HG02852 (cell line): ENCODE measurements at regions not wholly inside any gene's neighbourhood (a gene's known extent, or its start where the extent isn't known, plus 50 kb on each side); places are given as distances from the start of the nearest gene placed in this dataset.
"Not testable (repeated sequence)": the region's sequence is repeated elsewhere in the genome, so short reads cannot be mapped to it uniquely, and the experiment has no call there.

Experiments
- ATAC-seq: cut with Tn5 transposase; IDR thresholded peaks from one replicate; pipeline ENCODE4 v1.9.1; 2021; ENCODE audit warnings: mild to moderate bottlenecking, moderate library complexity; ENCODE audit not compliant: unreplicated experiment

GRCh38 chr11:34830648-34831047 is 85.5 kb downstream of the APIP start:
- no peak for ATAC-seq

DNA sequence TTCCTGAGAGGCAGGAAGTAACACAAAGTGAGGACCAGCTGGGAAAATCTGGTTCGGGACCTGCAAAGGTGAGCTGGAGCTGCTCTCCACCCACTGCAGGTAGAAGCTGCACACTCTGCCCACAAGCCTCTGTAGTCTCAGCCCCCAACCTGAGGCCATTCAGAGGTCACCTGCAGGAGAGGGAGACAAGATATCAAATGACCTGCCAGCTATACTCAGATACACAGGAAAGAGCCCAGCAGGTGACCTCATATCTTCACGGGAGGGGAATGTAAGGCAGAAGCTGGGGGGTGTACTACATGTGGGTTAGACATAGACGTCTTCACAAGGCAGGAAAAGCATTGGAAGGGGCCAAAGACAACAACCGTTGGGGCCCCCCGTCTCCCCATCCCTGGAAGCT is 86.1 kb downstream of the APIP start:
- ATAC-seq = no peak

DNA sequence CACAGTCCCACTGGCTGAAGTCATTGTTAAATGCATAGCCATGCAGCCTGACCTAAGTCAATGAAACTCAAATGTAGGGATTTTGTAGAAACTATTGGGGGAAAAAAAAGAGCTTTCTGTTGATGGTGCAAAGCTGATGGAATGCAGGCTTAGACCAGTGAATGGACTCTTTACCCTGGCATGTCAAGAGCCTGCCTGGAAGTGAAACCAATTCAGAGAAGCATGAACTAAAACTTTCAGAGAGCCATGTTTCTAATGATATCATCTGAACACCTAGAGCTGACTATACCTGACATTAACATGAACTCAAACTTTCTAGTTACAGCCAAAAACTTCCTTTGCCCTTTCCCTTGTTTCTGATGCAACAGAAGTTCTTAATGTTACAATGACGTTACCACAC is 89.0 kb downstream of the APIP start:
- ATAC-seq = peak; percentile 75

GRCh38 chr11:34826384-34826726 is 89.8 kb downstream of the APIP start:
- ATAC-seq = no peak

DNA sequence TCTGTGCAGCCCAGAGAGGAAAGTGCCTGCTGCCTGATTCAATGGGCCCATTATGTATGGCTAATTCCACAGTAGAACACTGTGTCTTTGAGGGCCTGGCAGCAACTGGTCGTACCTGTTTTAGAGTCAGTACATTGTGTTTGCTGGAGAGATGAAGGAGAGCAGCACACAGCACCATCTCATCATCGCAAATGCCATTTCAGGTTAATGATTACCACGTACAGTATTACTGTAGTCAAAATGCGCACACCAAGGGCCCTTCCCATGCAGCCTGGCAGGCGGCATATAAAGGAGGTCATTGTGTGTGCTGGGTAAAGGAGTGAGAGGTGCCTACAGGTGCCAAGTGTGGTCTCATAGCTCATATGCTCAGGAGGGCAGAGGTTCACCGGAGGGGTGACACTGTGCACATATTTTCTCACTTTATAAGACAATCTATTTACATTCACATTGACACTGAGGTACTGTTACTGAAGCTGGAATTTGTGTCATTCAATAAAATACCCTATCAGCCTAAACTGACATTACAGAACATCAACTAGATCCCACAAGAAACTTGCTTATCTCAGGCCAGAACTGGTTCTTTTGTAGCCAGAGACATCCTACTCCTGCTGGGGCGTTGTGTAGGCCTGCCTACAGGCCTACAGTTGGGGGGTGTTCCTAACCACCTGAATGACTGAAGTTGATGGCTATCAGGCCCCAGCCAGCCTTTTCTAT is 90.4 kb downstream of the APIP start:
- ATAC-seq = no peak

DNA sequence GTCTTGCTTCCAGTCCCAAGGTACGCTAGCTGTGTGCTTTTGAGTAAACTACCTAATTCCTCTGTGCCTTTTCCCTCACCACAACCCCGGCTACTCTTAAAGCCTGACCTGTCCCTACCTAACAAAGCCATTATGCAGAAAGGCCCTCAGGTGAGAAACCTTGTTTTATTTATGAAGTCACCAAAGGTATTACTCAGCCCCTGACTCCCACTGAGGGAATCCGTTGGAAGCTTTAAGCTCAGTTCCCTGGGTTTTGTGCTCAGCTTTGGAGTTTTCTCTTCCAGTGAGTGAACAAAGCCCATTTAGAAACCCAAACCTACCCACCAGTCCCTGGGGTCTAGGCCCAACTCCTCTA is 90.9 kb downstream of the APIP start:
- no peak for ATAC-seq

DNA sequence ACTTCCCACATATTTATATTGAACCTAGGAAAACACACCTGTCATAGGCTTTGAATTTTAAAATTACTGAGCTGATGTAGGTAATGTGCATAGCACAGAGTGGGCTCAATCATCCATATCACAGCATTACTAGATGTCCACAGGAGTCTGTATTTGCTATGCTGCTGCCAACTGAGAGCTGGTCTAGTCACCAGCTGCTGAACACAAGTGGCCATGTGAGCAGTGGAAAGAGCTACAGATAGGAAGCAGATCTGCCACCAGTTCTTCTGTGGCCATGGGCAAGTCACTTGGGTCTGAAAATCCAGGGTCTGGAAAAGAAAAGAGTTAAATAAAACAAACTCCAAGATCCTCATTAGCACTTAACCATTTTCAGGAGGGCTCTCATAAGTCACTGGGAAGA is 91.8 kb downstream of the APIP start:
- ATAC-seq = no peak

DNA sequence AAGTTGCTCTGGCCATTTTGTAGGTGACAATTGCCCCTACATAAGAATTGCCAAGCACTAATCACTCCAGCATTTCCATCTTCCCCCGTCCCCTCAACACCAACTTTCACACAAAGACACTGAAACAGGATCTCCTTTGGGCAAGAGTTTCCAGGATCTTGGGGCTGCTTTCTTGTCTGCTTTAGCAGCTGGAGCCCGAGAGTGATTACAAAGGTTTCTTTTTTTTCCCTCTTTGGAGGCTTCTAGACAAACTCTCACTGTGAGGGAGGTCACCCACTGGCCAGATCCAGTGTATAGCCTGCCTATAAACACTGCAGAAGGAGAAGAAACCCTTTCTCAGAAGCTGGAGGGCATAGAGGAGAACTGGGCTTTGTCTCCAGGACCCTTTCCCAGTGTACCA is 92.5 kb downstream of the APIP start:
- ATAC-seq = no peak

GRCh38 chr11:34823197-34823596 is 93.0 kb downstream of the APIP start:
- no peak for ATAC-seq

DNA sequence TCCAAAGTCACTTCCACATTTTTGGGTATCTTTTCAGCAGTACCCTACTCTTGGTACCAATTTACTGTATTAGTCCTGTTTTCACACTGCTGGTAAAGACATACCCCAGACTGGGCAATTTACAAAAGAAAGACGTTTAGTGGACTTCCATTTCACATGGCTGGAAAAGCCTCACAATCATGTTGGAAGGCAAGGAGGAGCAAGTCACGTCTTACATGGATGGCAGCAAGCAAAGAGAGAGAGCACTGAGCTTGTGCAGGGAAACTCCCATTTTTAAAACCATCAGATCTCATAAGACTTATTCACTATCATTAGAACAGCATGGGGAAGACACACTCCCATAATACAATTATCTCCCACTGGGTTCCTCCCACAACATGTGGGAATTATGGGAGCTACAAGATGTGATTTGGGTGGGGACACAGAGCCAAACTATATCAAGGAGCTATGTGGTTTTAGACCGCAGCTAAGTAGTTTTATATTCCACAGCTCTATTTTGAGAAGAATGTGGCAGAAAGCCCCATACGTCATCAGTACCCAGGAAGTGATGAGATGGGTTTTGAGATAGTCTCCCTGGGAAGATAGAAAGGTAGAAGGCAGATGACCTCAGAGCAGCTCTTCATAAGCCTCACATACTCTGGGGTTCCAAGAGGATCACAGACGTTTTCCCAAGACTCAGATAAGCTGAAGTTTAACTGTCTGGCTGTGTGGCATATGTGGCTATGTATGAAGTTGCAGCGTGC is 96.3 kb downstream of the APIP start:
- no peak for ATAC-seq

DNA sequence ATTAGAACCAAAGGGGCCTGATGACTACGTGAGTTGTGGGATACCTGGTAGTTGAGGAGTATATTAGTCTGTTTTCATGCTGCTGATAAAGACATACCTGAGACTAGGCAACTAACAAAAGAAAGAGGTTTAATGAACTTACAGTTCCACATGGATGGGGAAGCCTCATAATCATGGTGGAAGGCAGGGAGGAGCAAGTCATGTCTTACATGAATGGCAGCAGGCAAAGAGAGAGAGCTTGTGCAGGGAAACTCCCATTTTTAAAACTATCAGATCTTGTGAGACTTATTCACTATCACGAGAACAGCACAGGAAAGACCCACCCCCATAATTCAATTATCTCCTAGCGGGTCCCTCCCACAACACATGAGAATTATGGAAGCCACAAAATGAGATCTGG is 98.4 kb downstream of the APIP start:
- ATAC-seq = not testable (repeated sequence)

DNA sequence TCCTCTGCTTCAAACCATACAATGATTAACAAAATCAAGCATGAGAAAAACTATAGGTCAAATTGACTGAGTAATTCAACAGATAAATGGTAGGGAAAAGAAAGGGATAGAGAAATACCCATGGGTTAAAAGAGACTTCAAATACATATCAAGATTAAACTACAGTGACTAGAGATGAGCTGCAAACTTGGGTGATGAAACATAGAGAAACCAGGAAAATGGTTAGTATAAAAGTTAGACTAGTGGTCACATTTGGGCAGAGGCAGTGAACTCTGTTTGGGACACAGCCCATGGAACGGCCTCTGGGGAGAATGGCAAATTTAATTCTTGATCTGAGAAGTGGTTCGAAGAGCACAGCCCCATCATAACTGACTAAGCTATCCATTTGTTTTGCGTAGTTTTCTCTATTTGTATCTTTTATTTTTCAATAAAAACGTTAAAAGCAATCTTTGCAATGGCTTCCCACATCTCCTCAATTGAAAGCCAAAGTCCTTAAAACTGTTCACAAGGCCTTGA is 99.4 kb downstream of the APIP start:
- ATAC-seq = no peak

- ATAC-seq = no peak
Measured at GRCh38 chr11:34812905-34813576, 103.1 kb downstream of the APIP start.

- ATAC-seq = no peak
Measured at GRCh38 chr11:34811858-34812257, 104.3 kb downstream of the APIP start.

GRCh38 chr11:34810107-34810562 is 106.0 kb downstream of the APIP start:
- no peak for ATAC-seq

DNA sequence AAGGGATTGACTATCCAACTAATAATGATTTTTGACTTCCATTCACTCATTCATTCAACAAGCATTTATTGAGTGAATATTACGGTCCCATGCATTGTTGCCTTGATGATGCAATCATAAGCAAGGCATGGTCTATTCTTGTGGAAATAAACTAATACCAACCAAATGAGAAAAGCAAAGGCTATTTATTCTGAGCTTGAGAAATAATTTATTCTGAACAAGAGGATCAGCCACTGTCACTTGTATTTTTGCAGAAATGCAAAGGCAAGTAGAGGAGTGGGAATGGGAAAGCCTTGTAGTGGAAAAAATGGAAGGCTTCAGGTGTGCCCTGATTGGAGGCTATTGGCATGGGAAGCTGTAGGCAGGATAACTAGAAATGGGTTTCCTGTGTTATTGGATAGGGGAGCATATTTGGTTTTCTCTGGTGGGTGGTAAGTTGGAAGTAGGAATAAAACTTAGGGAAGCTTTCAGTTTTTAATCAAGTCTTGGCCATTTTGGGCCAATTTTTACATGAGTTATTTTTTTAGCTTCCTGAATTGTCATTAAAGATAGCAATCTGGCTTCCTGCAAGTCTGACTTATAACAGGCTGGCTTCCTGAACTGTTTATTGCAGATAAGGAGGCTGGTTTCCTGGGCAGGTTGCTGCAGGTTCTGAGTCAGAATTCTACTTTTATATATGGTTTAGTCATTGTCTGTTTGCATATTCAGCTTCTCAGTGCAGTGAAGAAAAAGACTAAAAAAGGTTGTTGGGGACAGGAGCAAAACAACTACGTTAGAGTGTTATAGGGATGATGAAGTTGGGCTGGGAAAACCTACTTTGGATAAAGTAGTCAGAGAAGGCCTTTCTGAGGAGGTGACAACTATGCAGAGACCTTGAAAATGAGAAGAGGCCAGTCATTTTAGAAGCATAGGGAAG is 106.7 kb downstream of the APIP start:
- no peak for ATAC-seq

GRCh38 chr11:34806875-34807274 is 109.3 kb downstream of the APIP start:
- ATAC-seq = no peak

DNA sequence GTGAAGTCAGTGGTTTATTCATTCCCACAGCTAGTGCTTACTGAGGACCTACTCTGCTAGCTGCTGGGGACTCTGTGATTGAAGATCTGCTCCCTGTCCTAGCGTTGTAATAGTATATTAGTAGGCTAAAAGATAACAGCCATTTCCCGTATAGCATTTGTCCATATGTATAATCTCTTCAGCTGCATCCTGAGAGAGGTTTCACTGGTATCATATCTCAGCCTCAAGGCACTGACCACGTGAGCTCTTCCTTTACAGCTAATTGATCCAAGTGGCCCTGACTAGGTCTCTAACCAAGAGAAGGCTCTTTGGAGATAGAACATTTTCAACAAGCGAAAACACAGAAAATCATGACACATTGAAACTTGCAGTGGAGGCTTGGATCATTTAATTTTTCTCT is 110.2 kb downstream of the APIP start:
- no peak for ATAC-seq

DNA sequence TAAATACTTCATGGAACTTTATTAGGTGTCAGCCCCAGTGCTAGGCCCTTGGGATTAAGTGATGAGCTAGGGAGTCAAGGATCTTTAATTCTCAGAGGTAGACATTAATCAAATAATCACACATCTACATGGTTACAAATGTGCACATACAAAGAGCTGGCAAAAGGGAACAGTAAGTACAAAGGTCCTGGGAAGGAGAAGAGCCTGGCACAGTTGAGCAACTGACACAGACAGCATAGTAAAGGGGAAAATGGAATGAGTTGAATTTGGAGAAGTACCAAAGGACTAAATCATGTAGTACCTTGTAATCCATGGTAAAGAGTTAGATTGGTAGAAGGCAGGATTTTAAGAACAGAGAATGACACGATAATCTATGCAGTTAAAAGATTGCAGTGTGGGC is 116.3 kb downstream of the APIP start:
- ATAC-seq = no peak

GRCh38 chr11:34798985-34799384 is 117.2 kb downstream of the APIP start:
- ATAC-seq = no peak

DNA sequence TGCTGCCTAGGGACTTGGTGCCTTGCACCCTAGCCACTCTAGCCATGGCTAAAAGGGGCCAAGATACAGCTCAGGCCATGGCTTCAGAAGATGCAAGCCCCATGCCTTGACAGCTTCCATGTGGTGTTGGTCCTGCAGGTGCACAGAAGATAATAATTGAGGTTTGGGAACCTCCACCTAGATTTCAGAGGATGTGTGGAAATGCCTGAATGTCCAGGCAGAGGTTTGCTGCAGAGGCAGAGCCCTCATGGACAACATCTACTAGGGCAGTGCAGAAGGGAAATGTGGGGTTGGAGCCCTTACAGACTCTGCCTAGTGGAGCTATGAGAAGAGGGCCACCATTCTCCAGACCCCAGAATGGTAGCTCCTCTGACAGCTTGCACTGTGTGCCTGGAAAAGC is 118.7 kb downstream of the APIP start:
- not testable (repeated sequence) for ATAC-seq
